GM19372 (cell line): ENCODE measurements at regions not wholly inside any gene's neighbourhood (a gene's known extent, or its start where the extent isn't known, plus 50 kb on each side); places are given as distances from the start of the nearest gene placed in this dataset.
"Not testable (repeated sequence)": the region's sequence is repeated elsewhere in the genome, so short reads cannot be mapped to it uniquely, and the experiment has no call there.

ENCODE experiments used
- ATAC-seq: cut with Tn5 transposase; IDR thresholded peaks from one replicate; pipeline ENCODE4 v1.9.1; 2021; ENCODE audit warnings: mild to moderate bottlenecking, low read depth, moderate library complexity; ENCODE audit not compliant: unreplicated experiment

DNA sequence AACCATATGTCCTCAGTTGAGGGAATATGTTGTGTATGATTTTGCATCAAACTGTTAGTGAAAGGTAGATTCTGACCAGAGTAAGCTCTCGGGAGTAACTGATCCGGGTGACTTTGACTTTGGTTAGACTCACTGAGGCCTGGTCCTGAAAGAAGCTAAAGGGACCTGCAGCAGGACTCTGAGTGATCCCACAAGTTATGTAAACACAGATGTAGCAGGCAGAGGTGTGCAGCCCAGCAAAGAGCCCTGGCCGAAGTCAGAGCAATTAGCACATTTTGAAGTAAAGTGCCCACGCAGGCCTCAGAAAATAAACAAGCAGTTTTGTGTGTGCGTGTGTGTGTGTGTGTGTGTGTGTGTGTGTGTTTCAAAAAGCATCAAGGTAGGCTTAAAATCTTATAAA, 245.6 kb upstream of the FERD3L start:
- no peak for ATAC-seq

DNA sequence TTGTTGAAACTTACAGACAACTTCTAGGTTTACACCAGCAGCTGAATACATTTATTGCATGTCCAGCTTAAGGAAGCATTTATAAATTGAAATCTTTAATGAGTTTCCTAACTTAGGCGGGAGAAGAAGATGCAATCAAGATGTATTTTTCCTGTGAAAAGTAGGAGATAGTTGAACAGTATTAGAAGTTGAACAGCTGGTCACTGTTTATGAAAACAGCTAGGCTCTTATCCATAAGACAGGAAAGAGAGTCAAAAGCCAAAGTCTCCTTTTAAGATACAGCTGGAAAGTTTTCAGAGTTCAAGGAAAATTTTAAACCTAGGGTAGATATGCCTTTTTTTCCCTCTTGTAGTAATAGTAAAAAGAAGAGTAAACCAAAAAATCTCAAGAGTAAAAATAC, 236.1 kb upstream of the FERD3L start:
- no peak for ATAC-seq

DNA sequence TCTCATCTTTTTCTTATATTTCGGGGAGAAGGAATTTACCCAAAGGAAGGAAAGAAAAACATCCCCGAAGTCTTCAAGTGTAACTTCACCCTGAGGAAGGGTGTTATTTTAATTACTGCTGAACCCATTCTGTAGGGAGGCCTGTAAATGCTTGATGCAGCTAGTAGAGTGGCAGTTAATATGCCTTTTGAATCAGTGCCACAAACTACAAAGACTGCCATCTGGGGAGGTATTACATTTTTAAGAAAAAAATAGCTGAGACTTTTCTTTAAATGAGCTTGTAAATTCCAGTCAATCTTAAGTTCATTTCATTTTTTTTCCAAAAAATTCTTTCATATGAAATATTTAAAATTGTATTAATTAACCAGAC, 233.1 kb upstream of the FERD3L start:
- ATAC-seq = no peak

DNA sequence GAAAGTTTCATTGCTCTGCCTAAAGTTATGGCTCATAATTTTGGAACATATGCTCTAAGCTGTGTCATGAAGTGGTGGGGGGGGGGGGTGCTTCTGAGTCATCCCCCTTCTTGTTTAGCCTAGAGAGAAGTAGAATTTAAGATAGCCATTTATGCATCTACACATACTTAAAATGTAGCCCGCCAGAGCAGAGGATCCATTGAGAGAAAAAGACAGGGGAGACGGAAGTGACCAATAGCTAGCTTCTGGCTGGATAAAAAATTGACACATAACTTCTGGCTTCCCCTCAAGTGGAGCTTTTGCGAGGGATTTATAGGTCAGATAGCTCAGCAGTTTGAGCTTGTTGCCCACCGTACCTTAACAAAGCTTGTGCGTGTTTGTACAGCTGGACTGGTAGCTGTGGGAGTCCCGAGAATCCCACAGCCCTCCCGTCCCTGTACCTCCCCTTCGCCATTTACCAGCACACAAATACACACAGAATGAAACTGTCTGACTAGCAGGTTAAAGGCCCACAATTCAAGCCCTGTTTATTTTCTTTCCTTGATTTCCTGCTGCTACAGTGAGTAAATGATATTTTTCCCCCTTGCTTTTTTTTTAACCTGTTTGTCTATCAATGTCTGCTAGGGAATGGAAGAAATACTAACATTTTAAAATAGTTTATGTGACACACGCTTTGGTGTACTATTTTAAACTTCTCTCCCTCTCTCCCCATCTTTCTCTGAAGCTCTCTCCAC, 232.6 kb upstream of the FERD3L start:
- no peak for ATAC-seq

DNA sequence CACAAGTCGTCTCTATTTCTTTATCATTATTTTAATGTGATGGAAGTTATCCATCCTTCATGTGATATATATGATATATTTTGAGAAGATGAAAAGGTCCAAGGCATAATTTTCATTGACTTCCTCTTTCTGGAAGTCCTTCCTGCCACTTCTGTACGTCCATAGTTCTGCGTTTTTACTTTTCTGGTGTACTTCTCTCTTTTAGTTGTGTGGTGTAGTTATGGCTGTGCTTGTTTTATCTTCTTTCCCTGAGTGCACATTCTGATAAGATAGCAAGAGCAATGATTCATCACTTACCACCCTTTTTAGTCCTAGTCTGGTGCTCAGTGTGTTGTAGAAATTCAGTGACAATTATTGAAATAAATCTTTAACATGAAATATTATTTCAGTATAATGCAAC, 231.3 kb upstream of the FERD3L start:
- no peak for ATAC-seq

DNA sequence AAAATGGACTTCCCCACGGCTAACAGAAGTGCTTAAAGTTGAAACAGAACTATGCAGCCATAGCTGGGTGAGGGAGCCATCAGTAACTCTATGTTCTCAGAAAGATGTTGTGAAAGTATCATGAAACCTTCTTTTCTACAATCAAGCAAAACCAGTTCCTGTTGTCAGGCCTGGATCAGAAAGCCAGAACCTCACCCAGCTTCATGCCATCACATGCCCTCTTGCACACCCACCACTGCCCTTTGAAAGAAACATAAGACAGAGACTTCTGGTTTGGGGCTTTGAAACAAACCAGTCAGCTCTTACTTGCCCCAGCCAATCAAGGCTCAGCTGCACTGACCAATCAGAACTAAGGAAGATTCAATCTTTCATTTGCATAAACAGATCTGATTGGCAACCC, 230.8 kb upstream of the FERD3L start:
- no peak for ATAC-seq

DNA sequence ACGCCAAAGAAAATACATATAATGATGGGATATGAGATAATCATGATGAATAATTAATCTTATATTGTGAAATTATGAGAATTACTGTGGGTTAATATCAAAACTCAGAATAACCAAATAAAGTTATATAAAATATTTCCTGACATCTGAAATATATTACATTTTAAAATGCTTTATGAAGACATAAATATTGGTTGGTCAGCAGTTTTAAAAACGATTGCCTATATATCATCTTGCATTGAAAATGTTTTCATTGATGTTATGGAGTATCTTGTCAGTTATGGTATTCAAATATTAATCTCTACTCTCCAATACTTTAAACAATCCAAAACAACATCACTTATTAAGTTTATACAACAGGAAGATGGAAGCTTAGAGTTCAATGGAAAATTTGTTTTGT, 228.1 kb upstream of the FERD3L start:
- no peak for ATAC-seq

DNA sequence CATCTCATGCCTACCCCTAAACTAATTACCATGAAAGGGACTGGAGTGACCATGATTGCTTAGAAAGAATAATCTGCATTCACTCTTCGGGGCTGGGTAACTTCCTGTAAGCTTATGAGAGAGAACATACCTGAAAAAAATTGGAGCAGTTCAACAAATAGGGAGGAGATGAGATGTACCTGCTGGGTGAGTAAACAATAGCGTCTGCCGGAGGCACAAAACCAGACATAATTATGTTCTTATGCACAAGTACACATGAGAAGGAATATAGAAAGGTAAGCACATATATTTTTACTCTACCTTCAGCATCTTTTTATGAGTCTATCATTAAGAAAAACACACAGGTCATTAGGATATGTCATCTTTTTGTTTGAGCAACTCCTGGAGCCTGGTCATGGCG, 224.6 kb upstream of the FERD3L start:
- ATAC-seq = no peak

DNA sequence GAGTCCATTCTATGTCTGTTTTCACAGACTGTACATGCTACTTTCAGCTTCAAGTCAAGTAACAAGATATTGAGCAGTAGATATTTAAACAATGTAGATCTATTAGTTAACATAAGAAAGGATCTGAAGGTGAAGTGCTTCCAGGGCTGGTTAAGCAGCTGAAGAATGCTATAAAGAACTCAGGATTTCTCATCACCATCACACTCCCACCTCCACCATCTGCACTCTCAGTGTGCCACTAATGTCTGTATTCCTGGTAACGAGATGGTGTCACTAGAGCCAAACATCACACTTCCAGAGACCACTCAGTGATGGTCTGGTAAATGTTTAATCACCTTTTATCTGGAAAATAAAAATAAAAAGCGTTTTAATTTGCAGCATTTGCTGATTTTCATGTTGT, 224.0 kb upstream of the FERD3L start:
- no peak for ATAC-seq

DNA sequence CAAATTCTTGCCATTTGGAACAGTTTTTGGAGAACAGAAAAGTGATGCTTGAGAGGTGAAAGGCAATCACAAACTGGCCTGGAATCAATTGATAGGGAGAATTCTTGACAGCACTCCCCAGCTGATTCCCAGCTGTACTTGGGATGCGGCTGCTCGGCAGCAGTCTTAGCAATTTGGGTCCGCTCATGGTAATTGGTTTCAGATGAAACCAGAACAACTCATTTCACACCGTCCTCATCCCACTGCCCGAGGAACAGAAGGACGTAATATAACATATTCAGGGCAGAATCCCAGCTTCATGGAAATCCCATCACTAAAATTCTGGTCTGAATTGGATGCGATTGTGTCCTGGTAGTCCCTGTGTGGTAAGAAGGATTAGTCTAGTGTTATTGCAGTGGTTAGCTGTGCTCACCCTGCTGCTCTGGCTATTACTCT, 223.3 kb upstream of the FERD3L start:
- no peak for ATAC-seq

DNA sequence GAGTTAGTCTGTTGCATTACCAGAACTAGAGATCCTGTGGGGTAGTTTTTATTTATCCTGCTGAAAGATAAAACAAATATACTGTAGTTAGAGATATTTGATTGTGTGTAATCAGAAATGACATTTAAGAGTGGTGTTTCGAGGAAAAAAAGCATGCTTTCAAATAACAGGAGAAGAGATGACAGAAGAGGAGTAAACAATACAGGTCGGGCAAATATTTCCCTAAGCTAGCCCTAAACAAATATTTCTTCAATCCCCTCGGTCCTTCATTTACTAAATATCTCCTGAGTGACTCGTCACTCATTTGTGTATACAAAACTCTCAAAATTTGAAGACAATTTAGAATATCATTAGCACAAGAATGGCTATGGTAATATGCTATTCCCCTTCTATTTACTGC, 219.7 kb upstream of the FERD3L start:
- ATAC-seq = no peak

DNA sequence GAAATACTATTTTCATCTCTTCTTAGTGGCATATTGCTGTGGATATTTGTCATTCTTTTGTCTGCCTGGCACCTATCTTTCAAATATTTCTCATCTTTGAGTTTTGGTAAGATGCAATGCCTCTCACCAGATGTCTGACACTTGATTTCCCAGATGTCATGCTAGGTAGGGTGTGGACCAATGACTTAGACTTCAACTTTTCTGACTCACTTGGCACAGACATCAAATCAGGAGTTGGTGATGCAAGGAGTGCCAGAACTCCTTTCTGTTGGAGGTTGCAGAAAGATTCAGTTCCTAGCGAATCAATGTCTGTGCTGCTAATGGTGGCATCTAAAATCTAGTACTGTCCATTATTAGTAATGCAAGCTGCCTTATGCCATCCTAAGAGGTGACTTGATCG, 216.9 kb upstream of the FERD3L start:
- ATAC-seq = no peak

DNA sequence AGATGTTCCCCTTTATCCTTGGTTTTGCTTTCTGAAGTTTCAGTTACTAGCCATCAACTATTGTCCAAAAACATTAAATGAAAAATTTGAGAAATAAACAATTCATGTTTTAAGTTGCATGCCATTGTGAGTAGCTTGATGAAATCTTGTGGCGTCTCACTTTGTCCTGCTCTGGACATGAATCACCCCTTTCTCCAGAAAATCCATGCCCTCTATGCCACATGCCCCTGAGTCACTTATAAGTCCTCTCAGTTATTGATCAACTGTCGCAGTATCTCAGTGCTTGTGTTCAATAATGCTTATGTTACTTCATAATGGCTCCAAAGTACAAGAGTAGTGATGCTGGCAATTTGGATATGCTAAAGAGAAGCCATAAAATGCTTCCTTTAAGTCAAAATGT, 208.0 kb upstream of the FERD3L start:
- no peak for ATAC-seq

DNA sequence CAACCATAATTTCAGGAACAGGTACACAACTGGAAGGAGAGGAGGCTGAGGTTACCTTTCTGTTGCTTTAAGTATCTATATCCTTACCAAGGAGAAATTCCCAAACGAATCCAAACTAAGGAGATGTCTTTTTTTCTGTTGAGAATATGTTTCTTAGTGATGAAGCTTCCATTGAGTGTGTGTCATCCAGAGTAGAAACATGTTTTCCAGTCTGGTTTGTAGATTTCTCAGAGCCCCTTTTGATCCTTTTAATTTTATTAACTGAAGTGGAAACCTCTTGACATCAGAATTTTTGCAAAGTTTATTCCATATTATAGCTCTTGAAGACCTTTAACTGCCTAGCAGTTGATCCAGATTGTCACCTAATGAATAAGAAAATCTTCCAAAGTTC, 207.1 kb upstream of the FERD3L start:
- ATAC-seq = no peak

DNA sequence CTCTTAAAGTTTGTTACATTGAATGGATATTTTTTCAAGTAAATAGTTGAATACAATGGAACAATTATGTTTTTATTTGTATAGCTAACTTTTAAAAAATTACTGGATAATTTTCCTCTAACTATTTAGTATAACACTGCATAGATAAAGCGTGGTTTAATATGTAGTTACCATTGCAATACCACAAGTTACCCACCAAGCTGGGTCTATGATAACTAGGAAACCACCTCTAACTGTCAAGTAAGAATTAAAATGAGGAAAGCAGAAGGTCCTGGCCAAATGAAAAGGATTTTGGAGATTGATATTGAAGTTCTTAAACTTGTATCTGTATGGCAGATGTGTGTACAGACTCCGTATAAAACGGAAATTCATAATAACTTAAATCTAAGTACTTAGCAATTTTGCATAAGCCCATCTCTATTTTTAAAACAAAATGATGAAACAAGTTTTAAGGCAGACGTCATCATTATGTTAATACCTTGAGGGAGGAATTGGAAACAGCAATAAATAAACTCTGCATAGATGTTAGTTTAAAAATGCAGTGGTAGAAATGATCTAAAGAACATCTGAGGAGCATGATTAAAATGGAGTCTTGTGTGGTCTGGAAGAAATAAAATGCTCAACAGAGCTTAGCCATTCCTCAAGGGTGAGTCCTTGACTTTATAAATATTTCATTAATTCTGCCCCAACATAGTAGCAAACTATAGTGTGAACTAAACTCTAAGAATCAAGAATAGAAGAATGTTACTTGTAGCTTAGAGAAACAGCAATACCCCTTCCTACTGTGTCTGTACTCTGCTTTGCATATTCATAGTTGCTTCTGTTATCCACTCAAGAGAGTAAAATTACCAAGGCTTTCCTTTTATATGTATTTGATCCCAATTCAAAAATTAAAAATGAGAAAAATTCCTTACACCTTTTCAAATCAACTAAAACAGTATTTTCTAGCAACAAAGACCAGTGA, 206.4 kb upstream of the FERD3L start:
- ATAC-seq = no peak

DNA sequence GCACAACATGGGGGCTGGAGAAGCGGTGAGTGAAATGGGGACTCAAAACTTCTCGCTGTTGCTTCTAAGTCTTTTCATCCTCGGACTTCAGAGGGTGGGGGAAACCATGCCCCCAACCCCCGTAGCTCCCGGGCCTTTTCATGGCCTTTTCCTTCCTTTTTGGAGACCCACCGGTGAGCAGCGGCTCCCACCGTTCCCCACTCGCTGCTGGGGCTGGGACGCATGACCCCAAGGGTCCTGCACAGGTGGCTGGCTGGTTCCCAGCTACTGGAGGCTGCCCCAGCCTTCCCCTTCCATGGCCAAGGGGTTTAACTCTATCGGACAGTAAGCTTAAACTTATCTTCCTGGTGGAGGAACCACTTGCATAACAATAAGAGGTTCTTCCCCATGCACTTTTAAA, 194.3 kb upstream of the FERD3L start:
- ATAC-seq = no peak

DNA sequence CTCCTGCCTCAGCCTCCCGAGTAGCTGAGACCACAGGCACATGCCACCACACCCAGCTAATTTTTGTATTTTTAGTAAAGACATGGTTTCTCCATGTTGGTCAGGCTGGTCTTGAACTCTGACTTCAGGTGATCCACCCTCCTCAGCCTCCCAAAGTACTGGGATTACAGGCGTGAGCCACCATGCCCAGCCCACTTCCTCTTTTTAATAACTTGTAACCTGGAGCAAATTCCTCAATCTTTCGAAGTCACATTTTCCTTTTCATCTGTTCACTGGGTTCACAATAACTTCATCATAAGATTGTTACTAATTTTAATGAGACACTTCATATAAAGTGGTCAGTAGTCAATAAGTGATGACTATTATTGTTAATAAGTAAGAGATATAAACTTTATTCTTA, 193.3 kb upstream of the FERD3L start:
- ATAC-seq = not testable (repeated sequence)

DNA sequence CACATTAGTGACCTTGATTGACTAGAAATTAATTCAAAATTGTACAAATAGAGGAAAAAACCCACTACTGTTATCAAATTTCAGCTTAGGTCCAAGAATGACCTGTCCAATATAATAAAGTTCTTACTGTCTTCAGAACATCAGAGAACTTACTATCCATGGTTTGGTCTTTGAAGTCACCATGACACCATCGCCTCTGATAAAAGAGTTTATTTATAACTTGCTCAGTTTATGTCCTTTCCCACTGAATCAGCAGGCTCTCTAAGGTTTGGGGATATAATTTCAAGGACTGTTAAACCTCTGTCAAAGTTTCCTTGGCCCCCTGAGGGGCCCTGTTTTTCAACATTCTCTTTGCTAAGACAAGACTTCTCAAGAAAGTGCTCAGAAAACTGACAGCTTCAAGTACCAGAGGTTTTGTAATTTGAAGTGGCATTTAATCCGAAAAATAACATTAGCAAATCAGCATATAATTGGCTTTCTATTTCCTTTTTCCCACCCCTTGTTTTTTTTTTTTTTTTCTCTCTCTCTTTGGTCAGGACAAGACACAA, 191.7 kb upstream of the FERD3L start:
- ATAC-seq = no peak

DNA sequence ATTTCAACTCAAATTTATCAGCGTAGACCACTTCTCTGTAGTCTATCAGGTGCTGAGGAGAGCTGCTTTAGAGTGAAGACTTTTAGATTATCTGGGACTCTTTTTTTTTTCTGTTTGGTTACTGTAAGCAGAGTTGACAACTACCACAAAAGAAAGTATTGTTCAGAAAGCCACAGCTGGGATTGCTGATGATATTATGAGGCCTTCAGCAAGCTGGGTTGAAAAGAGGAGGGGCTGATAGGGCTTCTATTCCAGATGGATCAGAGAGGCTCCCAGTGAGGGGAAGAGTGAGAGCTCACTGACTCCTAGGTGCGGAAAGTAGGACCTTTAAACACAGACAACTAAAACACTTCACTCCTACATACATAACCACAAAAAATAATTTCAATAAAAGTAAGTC, 188.5 kb upstream of the FERD3L start:
- ATAC-seq = no peak

DNA sequence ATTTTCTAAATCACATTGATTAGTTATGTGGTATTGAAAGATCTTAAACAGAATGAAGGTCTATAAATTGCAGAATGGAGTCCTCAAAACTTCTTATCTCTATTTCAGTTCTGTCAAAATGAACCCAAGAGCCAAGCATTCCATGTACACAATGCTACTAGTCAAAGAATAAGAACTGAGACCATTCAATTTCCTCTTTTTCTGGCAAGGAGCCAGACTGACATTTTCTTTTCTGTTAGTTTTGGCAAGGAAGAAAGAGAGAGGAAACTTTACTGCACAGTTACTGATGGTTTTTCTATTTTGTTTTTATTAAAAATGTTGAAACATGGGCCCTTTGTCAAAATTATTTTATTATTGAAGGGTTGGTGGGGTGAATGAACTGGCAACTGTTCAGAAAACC, 181.8 kb upstream of the FERD3L start:
- no peak for ATAC-seq

DNA sequence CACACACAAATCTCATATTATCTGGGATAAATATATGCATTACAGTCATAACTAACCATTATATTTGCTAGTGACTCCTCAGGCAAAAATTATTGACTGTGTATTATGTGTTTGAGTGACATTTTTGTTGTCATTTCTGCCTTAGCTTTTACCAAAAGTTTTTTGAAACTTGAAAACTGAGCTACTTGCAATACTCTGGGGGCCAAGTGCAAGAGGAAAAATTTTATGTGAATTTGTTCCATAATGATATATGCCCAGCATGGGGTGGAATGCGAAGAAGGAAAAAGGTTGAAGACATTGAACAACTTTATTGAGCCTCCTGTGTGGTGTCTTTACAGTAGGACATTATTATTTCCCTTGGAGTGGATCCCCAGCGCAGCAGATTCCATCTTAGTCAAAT, 176.8 kb upstream of the FERD3L start:
- ATAC-seq = no peak

DNA sequence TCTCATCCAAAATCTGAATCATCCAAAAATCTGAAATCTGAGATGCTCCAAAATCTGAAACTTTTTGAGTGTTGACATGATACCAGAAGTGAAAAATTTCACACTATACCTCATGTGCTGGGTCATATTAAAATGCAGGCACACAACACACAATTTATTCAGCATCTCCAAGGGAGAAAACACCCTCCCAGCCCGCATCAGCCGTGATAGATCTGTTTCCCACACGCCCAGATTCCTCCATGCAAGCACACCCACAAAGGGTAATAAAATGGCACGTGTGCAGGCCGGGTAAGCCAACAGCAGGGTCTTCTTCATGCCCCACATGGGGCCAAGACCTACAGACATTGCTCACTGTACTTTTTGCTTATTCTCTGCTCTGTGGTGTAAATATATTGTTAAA, 173.1 kb upstream of the FERD3L start:
- ATAC-seq = no peak
